ENCODE measurements at regions not wholly inside any gene's neighbourhood (a gene's known extent, or its start where the extent isn't known, plus 50 kb on each side); places are given as distances from the start of the nearest gene placed in this dataset.

DNA sequence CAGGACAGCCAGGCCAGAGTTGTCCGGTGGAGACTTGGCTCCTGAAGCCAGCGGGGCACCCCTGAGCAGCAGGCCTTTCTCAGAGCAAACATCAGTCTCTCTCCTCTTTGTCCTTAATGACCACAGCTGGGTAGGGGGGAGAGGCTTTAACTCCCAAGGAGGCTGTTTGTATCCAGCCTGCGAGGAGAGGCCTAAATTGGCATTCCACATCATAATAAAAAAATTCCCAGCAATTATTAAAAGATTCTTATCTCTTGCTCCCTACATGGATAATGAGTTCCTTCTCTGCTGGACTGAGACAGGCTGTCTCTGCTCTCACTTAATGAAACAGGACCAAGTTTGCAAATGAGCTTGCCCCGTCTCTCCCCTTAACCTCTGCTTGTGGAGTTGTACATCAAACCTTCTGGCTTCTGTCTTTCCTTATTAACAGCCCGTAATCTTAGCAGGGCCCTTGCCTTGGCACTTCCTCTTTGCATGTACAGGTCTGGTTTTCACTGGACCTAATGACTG lies 838.2 kb downstream of the MAFB start:
- TF ChIP-seq, protein P1, sequence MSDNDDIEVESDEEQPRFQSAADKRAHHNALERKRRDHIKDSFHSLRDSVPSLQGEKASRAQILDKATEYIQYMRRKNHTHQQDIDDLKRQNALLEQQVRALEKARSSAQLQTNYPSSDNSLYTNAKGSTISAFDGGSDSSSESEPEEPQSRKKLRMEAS (IDR thresholded peaks at IDR 0.05; ENCODE audit: insufficient read depth, insufficient read length), result no peak
- TF ChIP-seq, protein P2, sequence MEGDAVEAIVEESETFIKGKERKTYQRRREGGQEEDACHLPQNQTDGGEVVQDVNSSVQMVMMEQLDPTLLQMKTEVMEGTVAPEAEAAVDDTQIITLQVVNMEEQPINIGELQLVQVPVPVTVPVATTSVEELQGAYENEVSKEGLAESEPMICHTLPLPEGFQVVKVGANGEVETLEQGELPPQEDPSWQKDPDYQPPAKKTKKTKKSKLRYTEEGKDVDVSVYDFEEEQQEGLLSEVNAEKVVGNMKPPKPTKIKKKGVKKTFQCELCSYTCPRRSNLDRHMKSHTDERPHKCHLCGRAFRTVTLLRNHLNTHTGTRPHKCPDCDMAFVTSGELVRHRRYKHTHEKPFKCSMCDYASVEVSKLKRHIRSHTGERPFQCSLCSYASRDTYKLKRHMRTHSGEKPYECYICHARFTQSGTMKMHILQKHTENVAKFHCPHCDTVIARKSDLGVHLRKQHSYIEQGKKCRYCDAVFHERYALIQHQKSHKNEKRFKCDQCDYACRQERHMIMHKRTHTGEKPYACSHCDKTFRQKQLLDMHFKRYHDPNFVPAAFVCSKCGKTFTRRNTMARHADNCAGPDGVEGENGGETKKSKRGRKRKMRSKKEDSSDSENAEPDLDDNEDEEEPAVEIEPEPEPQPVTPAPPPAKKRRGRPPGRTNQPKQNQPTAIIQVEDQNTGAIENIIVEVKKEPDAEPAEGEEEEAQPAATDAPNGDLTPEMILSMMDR (IDR thresholded peaks at IDR 0.05; ENCODE audit: extremely low read depth in 1 of 2, insufficient read depth in 1 of 2, low read depth in 1 of 2, low read length in 2 of 2), result no peak
- TF ChIP-seq POLR2A (IDR thresholded peaks at IDR 0.05; ENCODE audit: low read depth, low read length) (no peak), GATA2 (IDR thresholded peaks at IDR 0.05; ENCODE audit: insufficient read depth, insufficient read length, low read depth, low read length) (no peak), POLR2AphosphoS5 (IDR thresholded peaks at IDR 0.05; ENCODE audit: insufficient read depth, low read depth, low read length) (no peak), EZH2 (IDR thresholded peaks at IDR 0.05; ENCODE audit: borderline replicate concordance, low read depth, low read length, severe bottlenecking) (no peak), FOS (IDR thresholded peaks at IDR 0.05; ENCODE audit: borderline replicate concordance, insufficient read depth, low read length) (no peak)
